ENCODE measurements at regions not wholly inside any gene's neighbourhood (a gene's known extent, or its start where the extent isn't known, plus 50 kb on each side); places are given as distances from the start of the nearest gene placed in this dataset.

- DNase-seq (ENCODE audit: low spot score in 2 of 2) (no peak), ATAC-seq (no peak)
- peaks cover 0 to 3% of the 10 kb centered on the region in 2 donors for H3K9me3 Mint-ChIP-seq
- no peak overlapping the region for H3K27ac Mint-ChIP-seq
- no peaks in the 10 kb centered on the region for H3K36me3 Mint-ChIP-seq
Measured at GRCh38 chr12:30134229-30134628, 350.5 kb upstream of the TMTC1 start.

GRCh38 chr12:30126944-30127343 lies 343.2 kb upstream of the TMTC1 start:
- Mint-ChIP-seq H3K36me3 (no peaks in the 10 kb centered on the region), H3K27ac (no peak overlapping the region), H3K9me3 (peaks cover 0 to 8% of the 10 kb centered on the region in 2 donors)
- ATAC-seq, result no peak
- no peak for DNase-seq (ENCODE audit: low spot score in 2 of 2)

- DNase-seq (ENCODE audit: low spot score in 2 of 2), result no peak
- ATAC-seq, result no peak
- no peak overlapping the region for H3K27ac Mint-ChIP-seq
- H3K36me3 Mint-ChIP-seq, result no peaks in the 10 kb centered on the region
- peaks cover 13 to 25% of the 10 kb centered on the region in 2 donors for H3K9me3 Mint-ChIP-seq
Measured at GRCh38 chr12:30120522-30120921, 336.8 kb upstream of the TMTC1 start.

- H3K27ac Mint-ChIP-seq, result no peak overlapping the region
- ATAC-seq (no peak), DNase-seq (ENCODE audit: low spot score in 2 of 2) (no peak)
- H3K36me3 Mint-ChIP-seq, result no peaks in the 10 kb centered on the region
- peaks cover 17 to 25% of the 10 kb centered on the region in 2 donors for H3K9me3 Mint-ChIP-seq
Measured at GRCh38 chr12:30117483-30117882, 333.7 kb upstream of the TMTC1 start.

GRCh38 chr12:30111719-30112118 lies 328.0 kb upstream of the TMTC1 start:
- H3K27ac Mint-ChIP-seq, result no peak overlapping the region
- DNase-seq (ENCODE audit: low spot score in 2 of 2), result no peak
- H3K36me3 Mint-ChIP-seq, result no peaks in the 10 kb centered on the region
- ATAC-seq, result no peak
- H3K9me3 Mint-ChIP-seq, result peaks cover 20 to 22% of the 10 kb centered on the region in 2 donors

GRCh38 chr12:30110958-30111586 lies 327.3 kb upstream of the TMTC1 start:
- no peak for DNase-seq (ENCODE audit: low spot score in 2 of 2)
- Mint-ChIP-seq H3K27ac (no peak overlapping the region), H3K9me3 (peaks cover 19 to 22% of the 10 kb centered on the region in 2 donors), H3K36me3 (no peaks in the 10 kb centered on the region)
- ATAC-seq, result no peak

- Mint-ChIP-seq H3K36me3 (no peaks in the 10 kb centered on the region), H3K9me3 (peaks cover 19 to 22% of the 10 kb centered on the region in 2 donors), H3K27ac (no peak overlapping the region)
- DNase-seq (ENCODE audit: low spot score in 2 of 2) (no peak), ATAC-seq (no peak)
Measured at GRCh38 chr12:30110498-30110897, 326.8 kb upstream of the TMTC1 start.

- H3K9me3 Mint-ChIP-seq, result peaks cover 15 to 22% of the 10 kb centered on the region in 2 donors
- no peaks in the 10 kb centered on the region for H3K36me3 Mint-ChIP-seq
- ATAC-seq (no peak), DNase-seq (ENCODE audit: low spot score in 2 of 2) (no peak)
- no peak overlapping the region for H3K27ac Mint-ChIP-seq
Measured at GRCh38 chr12:30108666-30109065, 324.9 kb upstream of the TMTC1 start.

- ATAC-seq, result no peak
- no peak for DNase-seq (ENCODE audit: low spot score in 2 of 2)
- no peak overlapping the region for H3K27ac Mint-ChIP-seq
- H3K36me3 Mint-ChIP-seq, result no peaks in the 10 kb centered on the region
- peaks cover 15 to 22% of the 10 kb centered on the region in 2 donors for H3K9me3 Mint-ChIP-seq
Measured at GRCh38 chr12:30106204-30106965, 322.6 kb upstream of the TMTC1 start.

- Mint-ChIP-seq H3K27ac (no peak overlapping the region), H3K36me3 (no peaks in the 10 kb centered on the region), H3K9me3 (peaks cover 10 to 17% of the 10 kb centered on the region in 2 donors)
- ATAC-seq, result no peak
- no peak for DNase-seq (ENCODE audit: low spot score in 2 of 2)
Measured at GRCh38 chr12:30105505-30105904, 321.8 kb upstream of the TMTC1 start.

GRCh38 chr12:30104971-30105370 lies 321.2 kb upstream of the TMTC1 start:
- no peaks in the 10 kb centered on the region for H3K36me3 Mint-ChIP-seq
- ATAC-seq (no peak), DNase-seq (ENCODE audit: low spot score in 2 of 2) (no peak)
- H3K27ac Mint-ChIP-seq, result no peak overlapping the region
- H3K9me3 Mint-ChIP-seq, result peaks cover 10 to 17% of the 10 kb centered on the region in 2 donors

- Mint-ChIP-seq H3K36me3 (no peaks in the 10 kb centered on the region), H3K9me3 (no peaks in the 10 kb centered on the region), H3K27ac (no peak overlapping the region)
- ATAC-seq, result no peak
- no peak for DNase-seq (ENCODE audit: low spot score in 2 of 2)
Measured at GRCh38 chr12:30100741-30101140, 317.0 kb upstream of the TMTC1 start.

- no peak for DNase-seq (ENCODE audit: low spot score in 2 of 2)
- Mint-ChIP-seq H3K27ac (no peak overlapping the region), H3K9me3 (no peaks in the 10 kb centered on the region), H3K36me3 (no peaks in the 10 kb centered on the region)
- ATAC-seq, result no peak
Measured at GRCh38 chr12:30098677-30099076, 314.9 kb upstream of the TMTC1 start.

GRCh38 chr12:30095511-30095910 lies 311.8 kb upstream of the TMTC1 start:
- Mint-ChIP-seq H3K36me3 (no peaks in the 10 kb centered on the region), H3K9me3 (peaks cover 0 to 2% of the 10 kb centered on the region in 2 donors), H3K27ac (no peak overlapping the region)
- ATAC-seq, result no peak
- DNase-seq (ENCODE audit: low spot score in 2 of 2), result no peak

GRCh38 chr12:30092983-30093617 lies 309.4 kb upstream of the TMTC1 start:
- Mint-ChIP-seq H3K9me3 (peaks cover 0 to 4% of the 10 kb centered on the region in 2 donors), H3K36me3 (no peaks in the 10 kb centered on the region), H3K27ac (no peak overlapping the region)
- DNase-seq (ENCODE audit: low spot score in 2 of 2) (no peak), ATAC-seq (no peak)

- Mint-ChIP-seq H3K27ac (no peak overlapping the region), H3K9me3 (peaks cover 0 to 4% of the 10 kb centered on the region in 2 donors), H3K36me3 (no peaks in the 10 kb centered on the region)
- no peak for DNase-seq (ENCODE audit: low spot score in 2 of 2)
- ATAC-seq, result no peak
Measured at GRCh38 chr12:30090258-30090657, 306.5 kb upstream of the TMTC1 start.

- no peak for DNase-seq (ENCODE audit: low spot score in 2 of 2)
- Mint-ChIP-seq H3K9me3 (peaks cover 5 to 9% of the 10 kb centered on the region in 2 donors), H3K36me3 (no peaks in the 10 kb centered on the region), H3K27ac (no peak overlapping the region)
- no peak for ATAC-seq
Measured at GRCh38 chr12:30088259-30088995, 304.7 kb upstream of the TMTC1 start.

Data from activated naive CD4-positive, alpha-beta T cell treated with anti-CD3 and anti-CD28 coated beads, Interleukin-2, amount 50 U/mL, for 72 hours (primary cell).